Mesodermal cell (in vitro differentiated cells): ENCODE measurements at regions not wholly inside any gene's neighbourhood (a gene's known extent, or its start where the extent isn't known, plus 50 kb on each side); places are given as distances from the start of the nearest gene placed in this dataset.
"Not testable (repeated sequence)": the region's sequence is repeated elsewhere in the genome, so short reads cannot be mapped to it uniquely, and the experiment has no call there.

Experiments used
- H3K27ac ChIP-seq: 2 replicates; pipeline ENCODE4 v1.7.0; 2013; ENCODE audit warnings: mild to moderate bottlenecking, low read depth, low read length, moderate library complexity; ENCODE audit not compliant: severe bottlenecking
- H3K36me3 ChIP-seq: 2 replicates; pipeline ENCODE4 v1.7.1; 2013; ENCODE audit warnings: mild to moderate bottlenecking, low read length, moderate library complexity; ENCODE audit not compliant: control insufficient read depth, insufficient read depth
- H3K4me1 ChIP-seq: one replicate; pipeline ENCODE4 v1.7.1; 2013; ENCODE audit warnings: mild to moderate bottlenecking, low read length; ENCODE audit not compliant: insufficient read depth, control insufficient read depth, poor library complexity, severe bottlenecking
- H3K4me3 ChIP-seq: 2 replicates; pipeline ENCODE4 v1.7.0; 2013; ENCODE audit warnings: low read length, control low read depth, mild to moderate bottlenecking; ENCODE audit not compliant: insufficient read depth, poor library complexity, severe bottlenecking; ENCODE audit errors: extremely low read depth
- H3K9me3 ChIP-seq: 2 replicates; pipeline ENCODE4 v1.7.1; 2013; ENCODE audit warnings: mild to moderate bottlenecking, low read length, moderate library complexity; ENCODE audit not compliant: control insufficient read depth
- WGBS, 2 experiments: methylation state at CpG; one replicate each; pipeline ENCODE4 v1.1.5; 2013; ENCODE audit warnings: missing lambda C conversion rate in 2 of 2; ENCODE audit not compliant: insufficient coverage in 2 of 2; 5-methylcytosine and 5-hydroxymethylcytosine counted together

- H3K4me3 ChIP-seq = no peak overlapping the region
- no peaks in the 10 kb centered on the region for H3K9me3 ChIP-seq
- H3K4me1 ChIP-seq = no peaks in the 10 kb centered on the region
- no peak overlapping the region for H3K27ac ChIP-seq
- no peaks in the 10 kb centered on the region for H3K36me3 ChIP-seq
- WGBS, 2 experiments = 100% methylated on average over 2 of the region's 7 CpGs; no CpG with 5 or more reads in 1 of the 2 experiments
Observed at GRCh38 chr5:25119650-25120049, 474.9 kb upstream of the CDH10 start.

GRCh38 chr5:25107853-25108252 is 463.1 kb upstream of the CDH10 start:
- Histone ChIP-seq H3K4me1 (no peaks in the 10 kb centered on the region), H3K27ac (no peak overlapping the region), H3K36me3 (no peaks in the 10 kb centered on the region), H3K9me3 (no peaks in the 10 kb centered on the region), H3K4me3 (no peak overlapping the region)
- 76 to 86% methylated on average over 4 of the region's 4 CpGs for WGBS, 2 experiments

DNA sequence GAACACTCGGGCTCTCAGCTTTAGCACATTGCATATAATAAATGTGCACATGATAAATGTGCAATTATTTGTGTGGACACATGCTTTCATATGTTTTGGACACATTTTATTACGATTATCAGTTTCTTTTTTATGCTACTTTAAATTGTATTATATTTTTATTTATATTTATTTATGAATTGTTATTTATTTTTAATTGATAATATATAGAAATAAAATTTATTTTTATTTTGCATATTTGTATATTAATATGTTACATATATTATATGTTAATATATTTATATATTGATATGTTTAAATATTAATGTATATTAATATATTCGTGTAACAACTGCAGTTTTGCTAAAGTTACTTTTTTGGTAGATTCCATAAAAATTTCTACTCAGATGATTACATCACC is 454.8 kb upstream of the CDH10 start:
- no CpG with 5 or more reads among the region's 3 CpGs for WGBS, 2 experiments
- H3K9me3 ChIP-seq = no peaks in the 10 kb centered on the region
- H3K36me3 ChIP-seq = no peaks in the 10 kb centered on the region
- no peaks in the 10 kb centered on the region for H3K4me1 ChIP-seq
- no peak overlapping the region for H3K27ac ChIP-seq
- H3K4me3 ChIP-seq = no peak overlapping the region

GRCh38 chr5:25095261-25095660 is 450.5 kb upstream of the CDH10 start:
- 92% methylated on average over 2 of the region's 2 CpGs; no CpG with 5 or more reads in 1 of the 2 experiments for WGBS, 2 experiments
- no peaks in the 10 kb centered on the region for H3K4me1 ChIP-seq
- no peak overlapping the region for H3K27ac ChIP-seq
- H3K4me3 ChIP-seq = no peak overlapping the region
- no peaks in the 10 kb centered on the region for H3K36me3 ChIP-seq
- H3K9me3 ChIP-seq = no peaks in the 10 kb centered on the region

- no peak overlapping the region for H3K27ac ChIP-seq
- H3K9me3 ChIP-seq = no peaks in the 10 kb centered on the region
- 86% methylated on average over 1 of the region's 2 CpGs for WGBS, 2 experiments
- H3K36me3 ChIP-seq = no peaks in the 10 kb centered on the region
- no peaks in the 10 kb centered on the region for H3K4me1 ChIP-seq
- no peak overlapping the region for H3K4me3 ChIP-seq
Observed at GRCh38 chr5:25094219-25094618, 449.4 kb upstream of the CDH10 start.

DNA sequence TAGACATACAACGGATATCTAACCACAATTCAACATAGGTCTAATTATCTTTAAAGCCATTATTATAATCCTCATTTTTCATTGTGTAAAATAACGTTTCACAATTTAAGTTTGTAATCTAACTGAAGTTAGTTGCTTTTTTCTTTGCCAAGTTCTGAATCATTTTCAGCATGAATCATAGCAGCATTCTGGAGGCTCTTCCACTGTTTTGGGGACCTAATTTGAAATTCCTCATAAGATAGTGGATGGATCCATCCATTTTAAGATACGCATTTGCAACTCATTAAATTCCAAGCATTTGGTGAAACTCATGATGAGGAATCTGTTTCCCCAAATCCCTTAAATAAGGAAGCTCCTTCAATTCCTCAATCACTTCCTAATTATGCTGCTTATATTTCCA is 447.1 kb upstream of the CDH10 start:
- Histone ChIP-seq H3K4me3 (no peak overlapping the region), H3K4me1 (no peaks in the 10 kb centered on the region), H3K36me3 (no peaks in the 10 kb centered on the region), H3K9me3 (no peaks in the 10 kb centered on the region), H3K27ac (no peak overlapping the region)
- WGBS, 2 experiments = 90% methylated on average over 1 of the region's 3 CpGs; no CpG with 5 or more reads in 1 of the 2 experiments

DNA sequence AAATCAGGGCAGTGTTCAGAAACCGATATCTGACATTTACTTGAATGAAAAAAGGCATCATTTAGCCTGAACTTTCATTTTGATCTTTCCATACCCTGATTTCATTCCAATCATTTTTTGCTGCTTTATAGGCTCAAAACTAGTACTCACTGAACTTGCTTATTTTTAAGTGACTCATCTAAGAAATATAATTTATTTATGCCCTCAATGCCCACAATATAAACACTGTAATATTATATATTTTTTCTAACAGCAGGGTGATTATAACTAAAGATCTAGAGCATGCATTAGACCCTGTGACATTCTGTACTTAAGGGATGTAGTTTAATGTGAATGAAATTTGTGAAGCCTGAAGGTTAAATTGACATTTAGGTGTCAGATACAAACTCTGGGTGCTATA is 446.1 kb upstream of the CDH10 start:
- H3K4me1 ChIP-seq = no peaks in the 10 kb centered on the region
- no peak overlapping the region for H3K27ac ChIP-seq
- no peak overlapping the region for H3K4me3 ChIP-seq
- no peaks in the 10 kb centered on the region for H3K36me3 ChIP-seq
- 92 to 100% methylated on average over 1 of the region's 1 CpG for WGBS, 2 experiments
- no peaks in the 10 kb centered on the region for H3K9me3 ChIP-seq

DNA sequence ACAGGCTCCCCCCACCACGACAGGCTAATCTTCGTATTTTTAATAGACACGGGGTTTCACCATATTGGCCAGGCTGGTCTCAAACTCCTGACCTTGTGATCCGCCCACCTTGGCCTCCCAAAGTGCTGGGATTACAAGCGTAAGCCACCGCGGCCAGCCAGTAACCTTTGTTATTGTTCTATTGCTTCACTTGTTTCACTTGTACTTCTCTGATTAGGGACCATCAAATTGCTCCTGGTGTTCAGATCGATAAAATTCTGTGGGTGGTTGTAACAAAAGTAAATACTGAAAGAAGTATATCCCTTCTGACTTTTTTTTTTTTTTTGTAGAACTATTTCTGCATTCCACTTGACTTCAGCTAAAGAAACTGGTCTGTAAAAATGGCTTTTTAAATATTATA is 445.5 kb upstream of the CDH10 start:
- 90 to 100% methylated on average over 3 to 7 of the region's 8 CpGs for WGBS, 2 experiments

GRCh38 chr5:25088689-25089088 is 443.9 kb upstream of the CDH10 start:
- H3K4me3 ChIP-seq, H3K36me3 ChIP-seq, H3K27ac ChIP-seq, H3K4me1 ChIP-seq, H3K9me3 ChIP-seq: not testable (repeated sequence)
- 89% methylated on average over 4 of the region's 6 CpGs; no CpG with 5 or more reads in 1 of the 2 experiments for WGBS, 2 experiments

More for the DNA sequence above, 445.5 kb upstream of the CDH10 start:
- Histone ChIP-seq H3K4me1 (no peaks in the 10 kb centered on the region), H3K4me3 (no peak overlapping the region), H3K9me3 (no peaks in the 10 kb centered on the region), H3K27ac (no peak overlapping the region), H3K36me3 (no peaks in the 10 kb centered on the region)

- H3K4me3 ChIP-seq, H3K9me3 ChIP-seq, H3K4me1 ChIP-seq, H3K36me3 ChIP-seq, H3K27ac ChIP-seq: not testable (repeated sequence)
- WGBS, 2 experiments = 93% methylated on average over 8 of the region's 27 CpGs; no CpG with 5 or more reads in 1 of the 2 experiments
Observed at GRCh38 chr5:25083261-25083660, 438.5 kb upstream of the CDH10 start.

- Histone ChIP-seq H3K4me1 (no peaks in the 10 kb centered on the region), H3K4me3 (no peak overlapping the region), H3K36me3 (no peaks in the 10 kb centered on the region), H3K27ac (no peak overlapping the region), H3K9me3 (no peaks in the 10 kb centered on the region)
- WGBS, 2 experiments = no CpG with 5 or more reads among the region's 1 CpG
Observed at GRCh38 chr5:25066239-25066638, 421.5 kb upstream of the CDH10 start.
